Hepatocyte (in vitro differentiated cells): ENCODE measurements at regions not wholly inside any gene's neighbourhood (a gene's known extent, or its start where the extent isn't known, plus 50 kb on each side); places are given as distances from the start of the nearest gene placed in this dataset.

Source experiments
- CTCF ChIP-seq: fragments of 200-600 bp; sonication (generic); IDR thresholded peaks from 2 replicates; pipeline ENCODE4 v1.5.1; 2016; ENCODE audit warnings: antibody characterized with exemption, mild to moderate bottlenecking; ENCODE audit not compliant: poor library complexity
- EZH2 ChIP-seq: fragments of 200-600 bp; sonication (generic); IDR thresholded peaks from 2 replicates; pipeline ENCODE4 v1.6.1; 2016; ENCODE audit warnings: antibody characterized with exemption, mild to moderate bottlenecking, borderline replicate concordance
- EZH2phosphoT487 ChIP-seq: fragments of 200-600 bp; sonication (generic); IDR thresholded peaks from one replicate; pipeline ENCODE4 v1.6.1; 2018; ENCODE audit warnings: antibody characterized with exemption, mild to moderate bottlenecking, low read depth, moderate library complexity; ENCODE audit not compliant: unreplicated experiment, severe bottlenecking

- TF ChIP-seq EZH2phosphoT487 (no peak), CTCF (no peak), EZH2 (no peak)
Observed at GRCh38 chrX:1912193-1912592, 297.3 kb downstream of the ASMT start.
